Smooth muscle cell (in vitro differentiated cells): ENCODE measurements at regions not wholly inside any gene's neighbourhood (a gene's known extent, or its start where the extent isn't known, plus 50 kb on each side); places are given as distances from the start of the nearest gene placed in this dataset.

Source experiments
- DNase-seq: peaks from one replicate; lab custom pipeline; 2025; ENCODE audit not compliant: unreplicated experiment; lab: John Stamatoyannopoulos, UW
- H2AFZ ChIP-seq: fragments of 200-600 bp; sonication (generic); 2 replicates; pipeline ENCODE4 v1.6.0; 2016; ENCODE audit warnings: antibody characterized with exemption, low read depth, mild to moderate bottlenecking
- H3F3A ChIP-seq: fragments of 200-600 bp; sonication (generic); 2 replicates; pipeline ENCODE4 v1.6.0; 2017; ENCODE audit warnings: antibody characterized with exemption, low read depth
- H3K27ac ChIP-seq: fragments of 200-600 bp; sonication (generic); 2 replicates; pipeline ENCODE4 v1.5.1; 2016; ENCODE audit warnings: low read depth, mild to moderate bottlenecking
- H3K27me3 ChIP-seq: fragments of 200-600 bp; sonication (generic); 2 replicates; pipeline ENCODE4 v1.6.1; 2016; ENCODE audit warnings: low read depth, mild to moderate bottlenecking
- H3K36me3 ChIP-seq: fragments of 200-600 bp; sonication (generic); 2 replicates; pipeline ENCODE4 v1.5.1; 2016; ENCODE audit warnings: low read depth
- H3K4me1 ChIP-seq: fragments of 200-600 bp; sonication (generic); 2 replicates; pipeline ENCODE4 v1.5.1; 2016; ENCODE audit warnings: low read depth
- H3K4me2 ChIP-seq: fragments of 200-600 bp; sonication (generic); 2 replicates; pipeline ENCODE4 v1.6.0; 2016; ENCODE audit warnings: mild to moderate bottlenecking
- H3K4me3 ChIP-seq: fragments of 200-600 bp; sonication (generic); 2 replicates; pipeline ENCODE4 v1.5.1; 2016; ENCODE audit warnings: mild to moderate bottlenecking
- H3K79me2 ChIP-seq: fragments of 200-600 bp; sonication (generic); 2 replicates; pipeline ENCODE4 v1.6.0; 2016; ENCODE audit warnings: low read depth, mild to moderate bottlenecking
- H3K9ac ChIP-seq: fragments of 200-600 bp; sonication (generic); 2 replicates; pipeline ENCODE4 v1.6.0; 2016; ENCODE audit warnings: low read depth
- H3K9me3 ChIP-seq: fragments of 200-600 bp; sonication (generic); replicated peaks from 2 replicates; pipeline ENCODE4 v1.5.1; 2016; ENCODE audit warnings: low read depth
- H4K20me1 ChIP-seq: fragments of 200-600 bp; sonication (generic); 2 replicates; pipeline ENCODE4 v1.6.0; 2016; ENCODE audit warnings: low read depth
- WGBS: methylation state at CpG from one replicate; pipeline ENCODE4 v1.1.7; 2016; ENCODE audit warnings: low lambda C conversion rate; 5-methylcytosine and 5-hydroxymethylcytosine counted together
- TF ChIP-seq, protein P1 (sequence below): fragments of 200-600 bp; sonication (generic); IDR thresholded peaks from 2 replicates; pipeline ENCODE4 v1.5.1; 2017; ENCODE audit warnings: borderline replicate concordance, mild to moderate bottlenecking, antibody characterized with exemption; ENCODE audit not compliant: insufficient read depth, poor library complexity, severe bottlenecking

DNA sequence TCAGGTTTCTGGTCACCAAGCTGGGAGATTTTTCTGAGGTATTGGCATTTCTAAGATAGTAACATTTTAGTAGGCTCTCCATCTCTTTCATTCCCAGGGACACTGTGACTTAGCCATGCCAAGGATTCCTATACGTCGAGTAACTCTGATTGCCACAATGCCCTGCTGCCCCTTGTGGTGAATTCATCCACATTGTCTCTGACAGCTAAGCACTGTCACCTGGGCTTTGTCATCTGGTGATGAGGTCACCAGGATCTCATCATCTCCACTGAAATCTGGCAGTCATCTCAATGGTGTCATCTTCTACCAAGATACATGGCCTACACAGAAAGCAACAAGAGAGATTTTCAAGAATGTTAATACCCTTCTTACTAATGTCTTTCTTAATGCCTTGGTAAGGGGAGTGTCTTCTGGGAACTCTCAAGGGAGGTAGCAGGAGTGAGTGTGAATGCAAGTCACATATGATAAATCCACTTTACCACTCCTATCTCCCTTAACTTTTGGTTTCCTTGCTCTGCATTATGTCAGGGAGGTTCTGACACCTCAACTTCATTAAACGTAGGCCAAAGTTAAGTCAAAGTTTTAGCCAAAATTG, 246.7 kb downstream of the CD109 start:
- no peak overlapping the region for H2AFZ ChIP-seq
- H3K27ac ChIP-seq = no peak overlapping the region
- H3K9me3 ChIP-seq = no peaks in the 10 kb centered on the region
- H4K20me1 ChIP-seq = no peaks in the 10 kb centered on the region
- H3K36me3 ChIP-seq = no peaks in the 10 kb centered on the region
- TF ChIP-seq, protein P1, sequence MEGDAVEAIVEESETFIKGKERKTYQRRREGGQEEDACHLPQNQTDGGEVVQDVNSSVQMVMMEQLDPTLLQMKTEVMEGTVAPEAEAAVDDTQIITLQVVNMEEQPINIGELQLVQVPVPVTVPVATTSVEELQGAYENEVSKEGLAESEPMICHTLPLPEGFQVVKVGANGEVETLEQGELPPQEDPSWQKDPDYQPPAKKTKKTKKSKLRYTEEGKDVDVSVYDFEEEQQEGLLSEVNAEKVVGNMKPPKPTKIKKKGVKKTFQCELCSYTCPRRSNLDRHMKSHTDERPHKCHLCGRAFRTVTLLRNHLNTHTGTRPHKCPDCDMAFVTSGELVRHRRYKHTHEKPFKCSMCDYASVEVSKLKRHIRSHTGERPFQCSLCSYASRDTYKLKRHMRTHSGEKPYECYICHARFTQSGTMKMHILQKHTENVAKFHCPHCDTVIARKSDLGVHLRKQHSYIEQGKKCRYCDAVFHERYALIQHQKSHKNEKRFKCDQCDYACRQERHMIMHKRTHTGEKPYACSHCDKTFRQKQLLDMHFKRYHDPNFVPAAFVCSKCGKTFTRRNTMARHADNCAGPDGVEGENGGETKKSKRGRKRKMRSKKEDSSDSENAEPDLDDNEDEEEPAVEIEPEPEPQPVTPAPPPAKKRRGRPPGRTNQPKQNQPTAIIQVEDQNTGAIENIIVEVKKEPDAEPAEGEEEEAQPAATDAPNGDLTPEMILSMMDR = peak; percentile 14
- 61% methylated on average over 3 of the region's 3 CpGs for WGBS
- H3K9ac ChIP-seq = no peak overlapping the region
- H3K4me2 ChIP-seq = no peak overlapping the region
- H3K4me1 ChIP-seq = no peaks in the 10 kb centered on the region
- no peaks in the 10 kb centered on the region for H3K27me3 ChIP-seq
- H3K79me2 ChIP-seq = no peaks in the 10 kb centered on the region
- no peak overlapping the region for H3K4me3 ChIP-seq
- no peaks in the 10 kb centered on the region for H3F3A ChIP-seq
- DNase-seq = no peak

DNA sequence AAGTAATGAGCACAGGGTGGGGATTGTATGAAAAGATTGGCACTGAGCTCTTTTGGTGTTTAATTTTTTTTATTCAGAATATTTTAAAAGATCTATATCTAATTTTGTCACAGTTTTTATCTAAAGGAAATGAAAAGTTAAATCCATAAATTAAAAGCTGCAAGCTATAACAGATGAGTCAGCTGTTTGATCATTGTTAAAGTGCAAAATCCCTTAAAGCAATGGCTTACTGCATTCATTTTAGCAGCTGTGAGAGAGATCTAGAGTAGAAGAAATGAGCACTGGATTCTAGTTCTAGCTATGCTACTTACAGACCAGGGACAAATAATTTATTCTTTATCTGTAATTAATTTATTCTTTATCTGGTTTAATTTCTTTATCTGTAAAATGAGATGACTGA, 245.9 kb downstream of the CD109 start:
- H3K9ac ChIP-seq = no peak overlapping the region
- no peak overlapping the region for H3K4me3 ChIP-seq
- no peaks in the 10 kb centered on the region for H3K36me3 ChIP-seq
- no peak for DNase-seq
- H3K79me2 ChIP-seq = no peaks in the 10 kb centered on the region
- H2AFZ ChIP-seq = no peak overlapping the region
- H3K27me3 ChIP-seq = no peaks in the 10 kb centered on the region
- no peak overlapping the region for H3K4me2 ChIP-seq
- H3K4me1 ChIP-seq = no peaks in the 10 kb centered on the region
- TF ChIP-seq, protein P1 = no peak
- no peak overlapping the region for H3K27ac ChIP-seq
- no peaks in the 10 kb centered on the region for H4K20me1 ChIP-seq
- no peaks in the 10 kb centered on the region for H3F3A ChIP-seq
- H3K9me3 ChIP-seq = no peaks in the 10 kb centered on the region

DNA sequence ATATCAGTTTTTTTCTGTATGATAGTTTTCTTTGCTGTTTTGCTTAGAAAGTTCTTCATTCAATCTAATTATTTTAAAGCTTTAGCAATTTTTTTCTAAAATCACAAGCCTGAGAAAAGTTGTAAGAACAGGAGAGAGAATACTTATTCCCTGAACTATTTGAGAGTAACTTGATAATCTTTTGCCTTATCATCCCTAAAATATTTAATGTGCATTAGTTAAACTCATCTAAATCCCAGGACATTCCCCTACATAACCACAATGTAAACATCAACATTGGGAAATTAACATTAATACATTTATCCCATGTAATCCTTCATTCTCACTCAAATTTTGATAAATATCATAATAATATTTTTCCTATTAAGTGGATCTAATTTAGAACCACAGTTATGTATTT, 241.8 kb downstream of the CD109 start:
- no peak overlapping the region for H3K4me2 ChIP-seq
- no peaks in the 10 kb centered on the region for H3K79me2 ChIP-seq
- H3K27ac ChIP-seq = no peak overlapping the region
- no peaks in the 10 kb centered on the region for H3F3A ChIP-seq
- H3K4me3 ChIP-seq = no peak overlapping the region
- H3K9ac ChIP-seq = no peak overlapping the region
- TF ChIP-seq, protein P1 = no peak
- H3K9me3 ChIP-seq = no peaks in the 10 kb centered on the region
- H2AFZ ChIP-seq = no peak overlapping the region
- no peaks in the 10 kb centered on the region for H4K20me1 ChIP-seq
- H3K27me3 ChIP-seq = no peaks in the 10 kb centered on the region
- no peak for DNase-seq
- no peaks in the 10 kb centered on the region for H3K4me1 ChIP-seq
- no peaks in the 10 kb centered on the region for H3K36me3 ChIP-seq

DNA sequence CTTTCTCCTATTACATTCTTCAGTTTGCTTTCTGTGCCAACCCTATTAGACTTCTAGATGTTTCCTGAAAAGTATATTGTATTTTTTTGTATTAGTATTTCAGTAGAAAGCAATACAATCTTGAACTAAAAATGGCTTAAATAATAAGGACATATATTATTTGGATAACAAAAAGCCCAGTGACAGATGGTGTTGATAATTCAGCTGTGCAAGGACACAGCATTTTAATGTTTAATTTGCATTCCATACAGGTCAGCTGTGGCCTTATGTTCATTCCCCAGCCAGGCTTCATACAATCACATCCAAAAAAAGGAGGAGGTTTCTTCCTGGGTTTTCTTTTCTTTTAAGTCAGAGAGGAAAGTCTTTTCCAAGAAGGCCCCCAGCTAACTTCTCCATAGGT, 236.9 kb downstream of the CD109 start:
- H3F3A ChIP-seq = no peaks in the 10 kb centered on the region
- H3K27ac ChIP-seq = no peak overlapping the region
- H3K36me3 ChIP-seq = no peaks in the 10 kb centered on the region
- no peak overlapping the region for H2AFZ ChIP-seq
- no peaks in the 10 kb centered on the region for H3K27me3 ChIP-seq
- no peaks in the 10 kb centered on the region for H4K20me1 ChIP-seq
- no peaks in the 10 kb centered on the region for H3K79me2 ChIP-seq
- H3K4me3 ChIP-seq = no peak overlapping the region
- no peak overlapping the region for H3K4me2 ChIP-seq
- TF ChIP-seq, protein P1 = no peak
- no peaks in the 10 kb centered on the region for H3K4me1 ChIP-seq
- no peaks in the 10 kb centered on the region for H3K9me3 ChIP-seq
- H3K9ac ChIP-seq = no peak overlapping the region
- DNase-seq = no peak
